HG03060 (cell line): ENCODE measurements at regions not wholly inside any gene's neighbourhood (a gene's known extent, or its start where the extent isn't known, plus 50 kb on each side); places are given as distances from the start of the nearest gene placed in this dataset.
"Not testable (repeated sequence)": the region's sequence is repeated elsewhere in the genome, so short reads cannot be mapped to it uniquely, and the experiment has no call there.

ENCODE experiments used
- ATAC-seq: cut with Tn5 transposase; IDR thresholded peaks from one replicate; pipeline ENCODE4 v1.9.1; 2021; ENCODE audit warnings: low read depth, moderate number of reproducible peaks; ENCODE audit not compliant: unreplicated experiment

- no peak for ATAC-seq
Observed at GRCh38 chr6:102749210-102749971, 1355.9 kb downstream of the GRIK2 start.

GRCh38 chr6:102746941-102747340 lies 1353.4 kb downstream of the GRIK2 start:
- no peak for ATAC-seq

DNA sequence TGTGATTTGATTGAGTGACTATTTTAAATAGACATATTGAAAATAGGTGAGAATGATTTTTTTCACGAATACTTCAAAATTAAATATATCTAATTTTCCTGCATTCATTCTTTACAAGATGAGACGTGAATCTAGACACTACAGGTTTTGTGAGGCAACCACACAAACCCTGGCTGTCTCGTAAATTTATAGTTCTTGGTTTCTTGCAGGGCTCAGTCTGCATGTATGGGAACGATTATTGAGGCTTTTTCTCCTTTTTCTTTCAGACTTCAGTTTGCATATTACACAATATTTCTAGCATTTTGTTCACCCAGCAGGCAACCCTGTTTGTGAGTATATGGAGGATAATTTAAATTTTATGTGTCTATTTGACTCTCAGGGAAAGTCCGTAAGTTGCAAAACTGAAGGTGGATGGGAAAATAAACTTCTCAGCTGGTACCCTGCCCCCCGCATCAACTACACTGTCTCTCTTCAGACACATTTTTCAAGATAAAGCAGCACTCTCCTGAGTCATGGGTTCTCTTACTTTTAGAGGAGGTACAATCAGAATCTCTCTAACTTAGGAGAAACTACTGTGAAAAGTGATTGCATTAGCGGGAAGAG lies 1349.3 kb downstream of the GRIK2 start:
- ATAC-seq: no peak

GRCh38 chr6:102742028-102742427 lies 1348.5 kb downstream of the GRIK2 start:
- ATAC-seq: no peak

DNA sequence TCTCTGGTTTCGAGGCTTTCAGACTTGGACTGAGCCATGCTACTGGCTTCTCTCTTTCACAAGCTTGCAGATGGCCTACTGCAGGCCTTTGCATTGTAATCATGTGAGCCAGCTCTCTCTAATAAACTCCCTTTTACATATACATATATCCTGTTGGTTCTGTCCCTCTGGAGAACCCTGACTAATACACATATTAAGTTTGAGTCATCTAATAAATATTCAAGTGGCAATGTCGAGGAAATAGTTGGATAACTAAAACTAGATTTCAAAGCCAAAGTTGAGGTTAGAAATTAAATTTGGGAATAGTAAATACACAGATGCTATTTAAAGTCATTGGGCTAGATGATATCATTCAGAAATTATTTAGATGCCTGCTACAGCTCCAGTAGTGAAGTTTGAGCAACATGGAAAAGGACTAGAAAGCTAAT lies 1343.4 kb downstream of the GRIK2 start:
- no peak for ATAC-seq

- no peak for ATAC-seq
Observed at GRCh38 chr6:102732898-102733297, 1339.4 kb downstream of the GRIK2 start.

- not testable (repeated sequence) for ATAC-seq
Observed at GRCh38 chr6:102722086-102722485, 1328.6 kb downstream of the GRIK2 start.

- ATAC-seq: no peak
Observed at GRCh38 chr6:102717737-102718456, 1324.4 kb downstream of the GRIK2 start.

DNA sequence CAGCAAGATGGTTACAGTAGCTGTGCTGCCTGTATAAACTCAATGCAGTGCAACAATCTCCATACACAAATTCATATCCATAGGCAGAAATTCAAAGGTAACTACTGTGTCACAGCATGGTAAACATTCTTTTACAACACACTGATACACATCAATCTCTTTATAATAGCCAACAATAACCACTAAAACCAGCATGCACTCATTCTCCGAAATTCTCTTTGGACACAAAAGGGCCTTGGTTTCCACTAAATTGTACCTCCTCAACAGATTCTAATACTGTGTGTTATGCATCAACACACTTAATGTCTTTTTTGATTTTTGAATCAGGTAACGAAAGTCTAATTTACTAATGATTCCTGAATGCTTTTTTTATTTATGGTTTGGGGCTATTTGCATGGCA lies 1323.7 kb downstream of the GRIK2 start:
- no peak for ATAC-seq

DNA sequence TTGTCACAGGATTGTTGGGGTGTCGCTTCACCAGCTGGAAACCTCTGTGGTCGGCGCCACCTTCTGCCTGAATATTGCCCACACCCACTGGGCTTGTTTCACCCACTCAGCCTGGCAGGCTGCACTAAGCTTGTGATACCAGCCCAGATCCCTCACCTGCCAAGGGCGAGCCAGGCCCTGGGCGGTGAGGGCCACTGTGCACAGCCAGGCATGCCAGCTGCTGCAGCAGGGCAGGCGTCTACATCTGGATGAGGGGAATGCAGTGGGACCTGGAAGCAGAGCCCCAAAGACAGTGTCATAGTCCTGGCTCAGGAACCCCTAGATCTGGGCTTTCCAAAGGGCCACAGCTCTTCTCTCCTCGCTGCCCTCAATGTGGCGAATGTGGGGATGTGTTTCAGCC lies 1307.5 kb downstream of the GRIK2 start:
- no peak for ATAC-seq

DNA sequence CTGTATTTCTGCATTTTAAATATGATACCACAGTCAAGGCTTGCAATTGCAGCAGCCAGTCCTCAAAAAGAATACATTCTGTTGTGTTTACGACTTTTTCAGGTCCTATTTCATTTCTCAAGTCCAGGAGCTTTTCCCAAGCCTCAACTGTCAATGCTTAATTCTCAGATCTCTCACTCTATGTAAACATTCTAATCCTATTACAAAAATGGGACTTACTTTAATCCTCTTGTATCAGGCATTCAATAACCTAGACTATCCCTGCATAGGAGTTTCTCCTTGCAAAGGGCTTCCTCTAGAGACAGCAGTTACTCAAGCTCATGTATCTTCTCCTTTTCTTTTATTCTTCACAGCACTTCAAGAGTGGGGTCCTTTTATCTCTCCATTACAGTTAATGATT lies 1293.0 kb downstream of the GRIK2 start:
- no peak for ATAC-seq

DNA sequence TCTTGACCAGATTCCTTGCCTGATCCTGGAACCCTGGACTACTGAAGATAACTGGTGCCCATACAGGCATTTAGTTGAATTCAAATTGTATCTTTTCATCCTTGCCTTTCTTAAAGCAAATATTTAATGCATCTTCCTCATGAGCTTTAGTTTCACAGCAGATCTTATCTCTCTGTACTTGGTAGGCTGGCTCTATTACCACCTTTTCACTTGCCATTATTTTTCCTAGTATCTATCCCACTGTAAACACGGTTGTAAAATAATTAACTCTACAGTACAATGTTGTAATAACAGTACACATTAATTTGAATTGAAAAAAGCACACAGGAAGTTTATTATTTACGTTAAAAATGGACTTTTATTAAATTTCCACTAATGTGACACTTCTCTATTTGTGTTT lies 1286.9 kb downstream of the GRIK2 start:
- ATAC-seq: no peak

DNA sequence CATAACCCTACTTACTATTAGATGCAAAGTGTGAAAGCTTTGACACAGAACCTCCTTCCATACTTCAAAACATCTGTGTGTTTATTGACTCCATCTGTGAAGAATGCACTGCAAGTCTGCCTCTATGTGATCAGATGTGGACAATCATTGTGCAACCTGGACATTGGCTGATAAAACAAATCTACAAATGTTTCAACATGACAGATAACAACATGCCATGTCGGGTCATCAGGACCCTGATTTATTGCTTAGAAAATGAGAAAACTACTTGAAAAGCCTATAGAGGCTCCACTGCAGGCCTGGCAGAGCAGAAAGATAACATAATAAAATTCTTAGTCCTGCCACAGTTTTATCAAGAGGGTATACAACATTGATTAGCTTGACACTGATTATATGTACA lies 1286.4 kb downstream of the GRIK2 start:
- ATAC-seq: no peak

DNA sequence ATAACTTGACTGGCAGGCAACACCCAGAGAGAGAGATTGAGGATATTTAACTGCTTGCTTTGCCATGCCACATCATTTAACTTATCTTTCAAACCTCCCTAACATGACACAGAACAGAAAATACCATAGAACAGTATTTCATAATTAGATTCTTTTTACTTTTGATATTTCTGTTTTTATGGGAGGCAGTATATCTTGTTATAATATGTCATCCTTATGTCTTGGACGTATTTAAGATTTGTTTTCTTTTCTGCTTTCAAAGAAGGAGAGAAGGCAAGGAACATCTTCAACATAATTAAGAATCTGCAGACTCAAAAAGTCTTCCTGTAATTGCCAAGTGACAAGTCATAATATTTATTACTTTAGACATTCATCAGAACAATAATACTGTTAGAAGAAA lies 1283.7 kb downstream of the GRIK2 start:
- ATAC-seq: no peak

- no peak for ATAC-seq
Observed at GRCh38 chr6:102670735-102671134, 1277.2 kb downstream of the GRIK2 start.

DNA sequence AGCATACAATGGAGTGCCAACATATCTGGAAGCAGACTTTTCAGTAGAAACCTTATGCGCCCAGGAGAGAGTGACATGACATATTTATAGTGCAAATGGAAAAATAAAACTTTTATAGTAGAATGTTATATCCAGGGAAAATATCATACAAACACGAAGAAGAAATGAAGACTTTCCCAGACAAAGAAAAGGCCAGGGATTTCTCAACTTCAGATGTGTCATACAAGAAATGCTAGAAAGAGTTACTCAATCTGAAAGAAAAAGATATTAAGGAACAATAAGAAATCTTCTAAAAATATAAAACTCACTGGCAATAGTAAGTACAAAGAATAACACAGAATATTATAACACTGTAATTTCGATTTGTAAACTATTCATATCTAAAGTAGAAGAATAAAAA lies 1269.3 kb downstream of the GRIK2 start:
- no peak for ATAC-seq

DNA sequence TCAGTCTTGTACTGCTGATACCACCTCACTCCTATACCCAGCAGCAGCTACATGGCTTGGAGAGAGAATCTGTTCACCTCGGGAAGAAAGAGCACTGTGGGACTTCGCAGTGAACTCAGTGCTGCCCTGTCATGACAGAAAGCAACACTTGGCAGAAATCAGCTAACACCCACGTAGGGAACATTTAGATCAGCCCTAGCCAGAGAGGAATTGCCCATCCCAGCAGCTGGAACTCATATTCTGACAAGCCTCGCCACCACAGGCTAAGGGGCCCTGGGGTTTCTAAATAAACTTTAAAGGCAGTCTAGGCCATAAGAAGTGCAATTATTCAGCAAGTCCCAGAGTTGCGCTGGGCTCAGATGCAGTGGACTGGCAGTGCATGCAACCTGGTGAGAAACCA lies 1266.8 kb downstream of the GRIK2 start:
- ATAC-seq: no peak

DNA sequence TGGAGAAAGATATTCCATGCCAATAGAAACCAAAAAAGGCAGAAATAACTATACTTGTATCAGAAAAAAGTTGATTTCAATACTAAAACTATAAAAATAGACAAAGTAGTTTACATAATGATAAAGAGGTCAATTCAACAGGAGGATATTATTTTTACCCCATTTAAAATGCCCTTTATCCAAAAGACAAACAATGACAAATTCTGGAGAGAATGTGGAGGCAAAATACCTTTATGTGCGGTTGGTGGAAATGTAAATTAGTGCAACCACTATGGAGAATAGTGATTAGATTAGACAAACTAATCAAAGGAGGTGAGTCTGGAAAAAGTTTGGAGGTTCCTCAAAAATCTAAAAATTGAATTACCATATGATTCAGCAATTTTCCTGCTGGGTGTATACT lies 1262.3 kb downstream of the GRIK2 start:
- no peak for ATAC-seq

- no peak for ATAC-seq
Observed at GRCh38 chr6:102641426-102641825, 1247.9 kb downstream of the GRIK2 start.

GRCh38 chr6:102631921-102632320 lies 1238.4 kb downstream of the GRIK2 start:
- no peak for ATAC-seq

DNA sequence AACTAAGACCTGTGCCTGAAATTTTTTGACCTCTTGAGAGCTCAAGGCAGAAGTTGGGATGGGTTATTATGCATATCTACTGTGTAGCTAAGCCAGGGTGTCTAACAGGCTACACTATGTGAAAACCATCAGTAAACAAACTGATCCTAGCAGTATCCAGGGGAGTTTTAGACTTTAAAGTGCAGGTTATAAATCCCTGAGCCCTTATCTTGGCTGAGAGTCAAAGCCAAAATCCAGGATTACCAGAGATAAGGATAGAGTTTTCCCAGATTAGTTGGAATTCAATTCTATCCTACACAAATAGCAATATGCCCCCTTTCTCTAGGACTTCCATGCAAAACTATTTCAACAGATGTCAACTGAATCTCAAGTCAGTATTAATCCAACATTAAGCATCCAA lies 1229.7 kb downstream of the GRIK2 start:
- ATAC-seq: no peak

- no peak for ATAC-seq
Observed at GRCh38 chr6:102619585-102619984, 1226.1 kb downstream of the GRIK2 start.
